ENCODE measurements at regions not wholly inside any gene's neighbourhood (a gene's known extent, or its start where the extent isn't known, plus 50 kb on each side); places are given as distances from the start of the nearest gene placed in this dataset.
"Not testable (repeated sequence)": the region's sequence is repeated elsewhere in the genome, so short reads cannot be mapped to it uniquely, and the experiment has no call there.

GRCh38 chr1:87428883-87429282, 100.2 kb downstream of the LMO4 start:
- peaks cover 2% of the 10 kb centered on the region for H3K27me3 Mint-ChIP-seq (ENCODE audit: low read depth)
- TF ChIP-seq CTCF (IDR thresholded peaks at IDR 0.05): no peak
- no peaks in the 10 kb centered on the region for H3K9me3 Mint-ChIP-seq (ENCODE audit: low read depth)
- H3K27ac Mint-ChIP-seq (ENCODE audit: unreplicated experiment): no peak overlapping the region
- no peak for DNase-seq (ENCODE audit: low spot score)
- H3K4me1 Mint-ChIP-seq (ENCODE audit: low read depth): peaks cover 14% of the 10 kb centered on the region
- H3K36me3 Mint-ChIP-seq (ENCODE audit: low read depth): no peaks in the 10 kb centered on the region
- no peak overlapping the region for H3K4me3 Mint-ChIP-seq (ENCODE audit: unreplicated experiment)

GRCh38 chr1:87432685-87433084, 104.0 kb downstream of the LMO4 start:
- no peak for DNase-seq (ENCODE audit: low spot score)
- Mint-ChIP-seq H3K36me3 (ENCODE audit: low read depth) (no peaks in the 10 kb centered on the region), H3K4me1 (ENCODE audit: low read depth) (peaks cover 9% of the 10 kb centered on the region), H3K4me3 (ENCODE audit: unreplicated experiment) (no peak overlapping the region), H3K27ac (ENCODE audit: unreplicated experiment) (no peak overlapping the region), H3K9me3 (ENCODE audit: low read depth) (no peaks in the 10 kb centered on the region), H3K27me3 (ENCODE audit: low read depth) (peaks cover 2% of the 10 kb centered on the region)
- TF ChIP-seq CTCF (IDR thresholded peaks at IDR 0.05): no peak

- H3K27me3 Mint-ChIP-seq (ENCODE audit: low read depth); H3K27ac Mint-ChIP-seq (ENCODE audit: unreplicated experiment); H3K9me3 Mint-ChIP-seq (ENCODE audit: low read depth); H3K36me3 Mint-ChIP-seq (ENCODE audit: low read depth); H3K4me3 Mint-ChIP-seq (ENCODE audit: unreplicated experiment); DNase-seq (ENCODE audit: low spot score): not testable (repeated sequence)
- H3K4me1 Mint-ChIP-seq (ENCODE audit: low read depth): peaks cover 13% of the 10 kb centered on the region
Measured at GRCh38 chr1:87433101-87433500, 104.4 kb downstream of the LMO4 start.

GRCh38 chr1:87435484-87435883, 106.8 kb downstream of the LMO4 start:
- H3K9me3 Mint-ChIP-seq (ENCODE audit: low read depth): no peaks in the 10 kb centered on the region

GRCh38 chr1:87436115-87436514, 107.4 kb downstream of the LMO4 start:
- peaks cover 13% of the 10 kb centered on the region for H3K4me1 Mint-ChIP-seq (ENCODE audit: low read depth)
- not testable (repeated sequence) for H3K4me3 Mint-ChIP-seq (ENCODE audit: unreplicated experiment); H3K27me3 Mint-ChIP-seq (ENCODE audit: low read depth); H3K36me3 Mint-ChIP-seq (ENCODE audit: low read depth); H3K27ac Mint-ChIP-seq (ENCODE audit: unreplicated experiment); H3K9me3 Mint-ChIP-seq (ENCODE audit: low read depth); DNase-seq (ENCODE audit: low spot score)

More at GRCh38 chr1:87435484-87435883, 106.8 kb downstream of the LMO4 start:
- no peak overlapping the region for H3K27ac Mint-ChIP-seq (ENCODE audit: unreplicated experiment)
- no peak for DNase-seq (ENCODE audit: low spot score)
- no peaks in the 10 kb centered on the region for H3K36me3 Mint-ChIP-seq (ENCODE audit: low read depth)
- peaks cover 2% of the 10 kb centered on the region for H3K27me3 Mint-ChIP-seq (ENCODE audit: low read depth)
- peaks cover 13% of the 10 kb centered on the region for H3K4me1 Mint-ChIP-seq (ENCODE audit: low read depth)
- no peak overlapping the region for H3K4me3 Mint-ChIP-seq (ENCODE audit: unreplicated experiment)
- no peak for TF ChIP-seq CTCF (IDR thresholded peaks at IDR 0.05)

GRCh38 chr1:87436534-87436933, 107.9 kb downstream of the LMO4 start:
- peaks cover 2% of the 10 kb centered on the region for H3K27me3 Mint-ChIP-seq (ENCODE audit: low read depth)

More at GRCh38 chr1:87436534-87436933, 107.9 kb downstream of the LMO4 start:
- Mint-ChIP-seq H3K4me3 (ENCODE audit: unreplicated experiment) (no peak overlapping the region), H3K27ac (ENCODE audit: unreplicated experiment) (no peak overlapping the region), H3K36me3 (ENCODE audit: low read depth) (no peaks in the 10 kb centered on the region), H3K9me3 (ENCODE audit: low read depth) (no peaks in the 10 kb centered on the region), H3K4me1 (ENCODE audit: low read depth) (peaks cover 13% of the 10 kb centered on the region)
- no peak for DNase-seq (ENCODE audit: low spot score)
- TF ChIP-seq CTCF (IDR thresholded peaks at IDR 0.05): no peak
